ENCODE measurements at regions not wholly inside any gene's neighbourhood (a gene's known extent, or its start where the extent isn't known, plus 50 kb on each side); places are given as distances from the start of the nearest gene placed in this dataset.
"Not testable (repeated sequence)": the region's sequence is repeated elsewhere in the genome, so short reads cannot be mapped to it uniquely, and the experiment has no call there.

DNA sequence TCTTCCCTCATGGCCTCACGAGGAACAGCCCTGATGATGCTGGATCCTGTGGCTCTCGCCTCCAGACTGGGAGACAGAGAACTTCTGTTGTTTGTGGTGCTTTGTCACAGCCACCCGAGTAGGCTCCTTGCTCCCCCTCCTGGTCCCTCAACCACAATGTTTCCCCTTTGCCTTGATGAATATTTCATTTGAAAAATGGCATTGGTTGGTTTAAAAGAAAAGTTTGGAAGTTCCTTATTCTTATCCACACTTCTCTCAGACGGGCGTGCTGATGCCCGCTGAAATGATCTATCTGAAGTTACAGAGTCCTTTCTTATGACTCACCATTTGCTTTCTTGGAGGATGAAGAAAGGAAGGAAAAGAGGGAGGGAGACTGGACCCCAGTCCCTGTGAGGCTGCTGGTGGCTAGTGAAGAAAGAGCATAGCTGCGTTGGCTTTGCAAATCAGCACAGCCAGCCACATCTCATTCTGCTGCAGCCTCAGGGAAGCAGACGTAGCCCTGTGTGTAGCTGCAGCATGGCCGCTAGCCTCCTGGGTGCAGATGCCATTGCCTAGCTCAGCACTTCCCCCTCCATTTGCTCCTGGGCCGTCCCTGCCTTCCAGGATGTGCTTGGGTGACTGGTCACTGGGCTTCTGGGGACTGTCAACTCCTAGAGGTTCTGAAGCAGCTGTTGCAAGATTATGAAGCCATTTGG is 185.9 kb downstream of the ERCC6L2 start:
- peak; percentile 75 for DNase-seq (ENCODE audit: low spot score)
- H3K4me3 ChIP-seq = no peak overlapping the region
- TF ChIP-seq, protein P1, sequence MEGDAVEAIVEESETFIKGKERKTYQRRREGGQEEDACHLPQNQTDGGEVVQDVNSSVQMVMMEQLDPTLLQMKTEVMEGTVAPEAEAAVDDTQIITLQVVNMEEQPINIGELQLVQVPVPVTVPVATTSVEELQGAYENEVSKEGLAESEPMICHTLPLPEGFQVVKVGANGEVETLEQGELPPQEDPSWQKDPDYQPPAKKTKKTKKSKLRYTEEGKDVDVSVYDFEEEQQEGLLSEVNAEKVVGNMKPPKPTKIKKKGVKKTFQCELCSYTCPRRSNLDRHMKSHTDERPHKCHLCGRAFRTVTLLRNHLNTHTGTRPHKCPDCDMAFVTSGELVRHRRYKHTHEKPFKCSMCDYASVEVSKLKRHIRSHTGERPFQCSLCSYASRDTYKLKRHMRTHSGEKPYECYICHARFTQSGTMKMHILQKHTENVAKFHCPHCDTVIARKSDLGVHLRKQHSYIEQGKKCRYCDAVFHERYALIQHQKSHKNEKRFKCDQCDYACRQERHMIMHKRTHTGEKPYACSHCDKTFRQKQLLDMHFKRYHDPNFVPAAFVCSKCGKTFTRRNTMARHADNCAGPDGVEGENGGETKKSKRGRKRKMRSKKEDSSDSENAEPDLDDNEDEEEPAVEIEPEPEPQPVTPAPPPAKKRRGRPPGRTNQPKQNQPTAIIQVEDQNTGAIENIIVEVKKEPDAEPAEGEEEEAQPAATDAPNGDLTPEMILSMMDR (IDR thresholded peaks at IDR 0.05) = peak; percentile 52
- peak overlapping the region; percentile 4 to 60 for H3K27ac ChIP-seq

DNA sequence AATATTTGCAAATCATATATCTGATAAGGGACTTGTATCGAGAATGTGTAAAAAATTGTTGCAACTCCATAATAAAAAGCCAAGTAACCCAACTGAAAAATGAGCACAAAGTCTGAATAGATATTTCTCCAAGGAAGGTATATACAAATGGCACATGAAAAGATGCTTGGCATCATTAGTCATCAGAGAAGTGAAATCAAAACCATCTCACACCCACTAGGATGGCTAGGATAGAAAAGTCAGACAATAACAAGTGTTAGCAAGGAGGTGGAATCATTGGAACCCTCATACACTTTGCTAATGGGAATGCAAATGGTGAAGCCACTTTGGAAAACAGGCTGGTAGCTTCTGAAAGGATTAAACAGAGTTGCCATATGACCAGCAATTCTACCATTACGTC is 182.7 kb downstream of the ERCC6L2 start:
- no peak overlapping the region for H3K27ac ChIP-seq
- no peak overlapping the region for H3K4me3 ChIP-seq
- TF ChIP-seq, protein P1 (IDR thresholded peaks at IDR 0.05) = no peak
- DNase-seq (ENCODE audit: low spot score) = no peak

DNA sequence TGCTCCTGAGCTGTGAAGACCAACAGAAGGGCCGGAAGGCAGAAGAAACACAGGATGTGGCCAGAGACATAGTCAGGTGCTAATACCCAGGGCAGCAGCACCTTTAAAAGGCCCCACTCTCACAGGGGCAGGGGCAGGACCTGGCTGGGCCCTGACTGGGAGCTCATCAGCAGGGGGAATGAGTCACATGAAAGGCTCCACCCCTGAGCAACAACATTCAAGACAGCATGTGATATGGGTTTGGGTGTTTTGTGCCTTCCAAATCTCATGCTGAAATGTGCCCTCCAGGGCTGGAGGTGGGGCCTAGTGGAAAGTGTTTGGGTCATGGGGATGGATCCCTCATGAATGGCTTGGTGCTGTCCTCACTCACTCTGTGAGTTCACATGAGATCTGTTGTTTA is 181.7 kb downstream of the ERCC6L2 start:
- TF ChIP-seq, protein P1 (IDR thresholded peaks at IDR 0.05) = no peak
- DNase-seq (ENCODE audit: low spot score) = no peak
- H3K4me3 ChIP-seq = no peak overlapping the region
- no peak overlapping the region for H3K27ac ChIP-seq

DNA sequence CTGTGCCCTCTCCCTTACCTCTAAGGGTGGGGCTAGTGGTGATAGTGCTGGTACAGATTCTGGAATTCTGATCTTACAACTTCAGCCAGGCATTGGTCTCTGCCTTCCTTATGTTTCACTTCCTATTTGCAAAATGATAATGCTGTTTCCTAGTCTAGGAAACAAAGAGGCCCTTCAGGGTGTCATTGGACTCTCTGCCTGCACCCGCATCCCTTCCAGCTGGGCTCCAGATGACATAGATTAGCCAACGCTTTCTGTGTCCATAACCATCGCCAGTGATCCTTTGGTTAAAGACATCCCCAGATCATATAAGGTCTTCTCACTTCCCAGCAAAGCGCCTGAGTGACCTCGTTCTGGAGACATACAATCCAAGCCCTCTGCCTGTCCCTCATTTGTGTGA is 180.7 kb downstream of the ERCC6L2 start:
- Histone ChIP-seq H3K4me3 (no peak overlapping the region), H3K27ac (no peak overlapping the region)
- TF ChIP-seq, protein P1 (IDR thresholded peaks at IDR 0.05) = no peak
- no peak for DNase-seq (ENCODE audit: low spot score)

DNA sequence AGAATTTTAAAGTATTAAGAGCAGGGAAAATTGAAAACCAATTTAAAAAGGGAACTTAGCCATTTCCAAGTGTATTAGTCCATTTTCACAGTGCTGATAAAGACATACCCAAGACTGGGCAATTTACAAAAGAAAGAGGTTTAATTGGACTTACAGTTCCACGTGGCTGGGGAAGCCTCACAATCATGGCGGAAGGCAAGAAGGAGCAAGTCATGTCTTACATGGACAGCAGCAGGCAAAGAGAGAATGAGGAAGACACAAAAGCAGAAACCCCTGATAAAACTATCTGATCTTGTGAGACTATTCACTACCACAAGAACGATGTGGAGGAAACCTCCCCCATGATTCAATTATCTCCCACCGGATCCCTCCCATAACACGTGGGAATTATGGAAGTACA is 178.8 kb downstream of the ERCC6L2 start:
- not testable (repeated sequence) for DNase-seq (ENCODE audit: low spot score); H3K27ac ChIP-seq; H3K4me3 ChIP-seq

DNA sequence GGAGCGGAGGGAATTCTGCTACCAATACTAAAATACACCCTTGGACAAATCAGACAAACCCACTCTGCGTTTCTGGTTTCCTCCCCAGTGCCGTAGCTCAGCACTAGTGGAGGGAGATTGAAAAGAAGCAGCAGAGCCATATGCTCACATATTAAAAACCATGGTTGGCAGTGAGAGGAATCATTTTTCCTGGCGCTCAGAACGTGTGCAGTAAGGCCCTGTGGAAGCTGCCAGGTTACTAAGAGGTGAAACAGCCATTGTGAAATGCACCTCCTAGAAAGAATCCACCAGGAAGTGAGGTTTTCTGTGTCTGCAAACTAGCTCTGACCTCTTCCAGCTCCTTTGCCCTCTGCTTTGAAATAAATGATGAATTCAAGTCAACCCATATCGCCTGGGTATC is 177.2 kb downstream of the ERCC6L2 start:
- TF ChIP-seq, protein P1 (IDR thresholded peaks at IDR 0.05) = no peak
- no peak for DNase-seq (ENCODE audit: low spot score)
- no peak overlapping the region for H3K4me3 ChIP-seq
- no peak overlapping the region for H3K27ac ChIP-seq

DNA sequence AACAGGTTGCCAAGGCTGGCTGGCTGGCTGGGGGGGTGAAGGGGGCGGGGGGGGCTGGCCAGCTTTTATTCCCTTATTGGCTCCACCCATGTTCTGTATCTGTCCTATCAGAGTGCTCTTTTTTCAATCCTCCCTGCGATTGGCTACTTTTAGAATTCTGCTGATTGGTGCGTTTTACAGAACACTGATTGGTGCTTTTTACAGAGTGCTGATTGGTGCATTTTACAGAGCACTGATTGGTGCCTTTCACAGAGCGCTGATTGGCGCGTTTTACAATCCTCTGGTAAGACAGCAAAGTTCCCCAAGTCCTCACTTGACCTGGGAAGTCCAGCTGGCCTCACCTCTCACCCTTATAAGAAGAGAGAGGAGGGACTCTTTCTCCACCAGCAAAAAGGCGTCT is 175.9 kb downstream of the ERCC6L2 start:
- no peak overlapping the region for H3K4me3 ChIP-seq
- H3K27ac ChIP-seq = no peak overlapping the region
- DNase-seq (ENCODE audit: low spot score) = no peak
- TF ChIP-seq, protein P1 (IDR thresholded peaks at IDR 0.05) = no peak

DNA sequence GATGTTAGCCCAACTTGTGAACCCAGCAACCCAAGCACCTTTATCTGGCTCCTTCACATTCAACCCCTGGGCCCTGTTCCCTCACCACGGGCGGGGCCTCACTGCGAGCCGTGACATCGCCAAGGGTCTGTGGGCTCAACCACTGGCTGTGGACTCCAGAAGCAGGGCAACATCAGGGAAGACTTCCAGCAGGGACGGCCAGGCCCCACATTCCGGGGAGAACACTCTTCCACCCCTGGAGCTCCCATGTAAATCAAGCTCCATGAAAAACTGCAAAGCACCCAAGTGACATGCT is 175.3 kb downstream of the ERCC6L2 start:
- Histone ChIP-seq H3K27ac (no peak overlapping the region), H3K4me3 (no peak overlapping the region)
- TF ChIP-seq, protein P1 (IDR thresholded peaks at IDR 0.05) = no peak
- no peak for DNase-seq (ENCODE audit: low spot score)
